NCI-H446 treated with DMSO at 0.1 percent for 48 hours (cell line): ENCODE measurements at regions not wholly inside any gene's neighbourhood (a gene's known extent, or its start where the extent isn't known, plus 50 kb on each side); places are given as distances from the start of the nearest gene placed in this dataset.

Experiments
- DNase-seq: peaks from one replicate; lab custom pipeline; 2025; lab: John Stamatoyannopoulos, UW

DNA sequence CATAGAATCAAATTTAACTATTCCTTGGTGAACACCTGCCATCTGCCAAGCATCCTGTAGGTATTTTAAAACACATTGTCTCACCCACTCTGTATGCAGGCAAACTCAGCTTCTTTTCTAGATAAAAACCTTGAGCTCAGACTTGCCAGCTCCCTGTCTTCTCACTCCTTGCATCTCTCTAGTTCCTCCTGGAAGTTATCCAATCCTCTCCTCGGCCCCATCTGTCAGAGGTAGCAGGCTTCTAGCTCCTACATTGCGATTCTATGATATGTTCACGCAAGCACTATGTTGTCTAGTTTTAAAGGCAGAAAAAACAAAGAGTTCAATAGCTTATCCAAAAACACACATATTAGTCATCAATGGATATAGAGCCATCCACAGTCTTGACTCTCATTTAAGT is 67.0 kb upstream of the APCDD1 start:
- DNase-seq: peak; percentile 61

DNA sequence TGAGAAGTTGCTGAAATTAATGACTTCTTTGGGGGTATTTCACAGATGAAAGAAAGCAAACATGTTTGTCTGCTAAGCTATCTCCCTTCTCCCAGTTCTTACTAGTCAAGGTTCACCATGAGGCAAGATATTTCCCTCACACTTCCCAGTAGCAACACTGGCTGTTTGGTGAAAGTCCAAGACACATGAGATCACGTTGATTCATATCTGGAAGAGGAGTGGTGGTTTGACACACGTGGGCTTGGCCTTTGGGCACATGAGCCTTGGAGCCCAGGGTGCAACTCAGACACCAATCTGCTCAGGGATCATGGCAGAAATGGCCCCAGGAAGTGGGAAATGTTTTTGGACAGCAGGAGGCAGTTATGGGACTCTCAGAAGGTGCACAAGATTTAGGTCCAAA is 66.1 kb upstream of the APCDD1 start:
- no peak for DNase-seq

DNA sequence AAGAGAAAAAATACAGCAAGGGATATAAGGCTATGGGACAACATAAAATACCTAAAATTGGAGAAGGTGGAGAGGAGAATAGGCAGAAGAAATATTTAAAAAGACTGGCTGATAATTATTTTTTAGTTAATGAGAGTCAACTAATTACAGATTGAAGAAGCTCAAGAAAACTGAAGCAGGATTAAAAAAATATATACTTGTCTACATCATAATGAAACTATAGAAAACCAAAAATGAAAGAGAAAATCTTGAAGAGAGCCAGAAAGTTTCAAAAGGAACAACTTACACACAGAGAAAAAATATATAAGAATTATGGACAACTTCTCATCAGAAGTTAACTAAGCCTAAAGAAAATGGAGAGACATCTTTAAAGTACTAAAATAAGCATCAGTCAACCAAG is 62.9 kb upstream of the APCDD1 start:
- DNase-seq: no peak

- no peak for DNase-seq
These were observed 57.4 kb upstream of the APCDD1 start for GRCh38 chr18:10397004-10397403.

- DNase-seq: peak; percentile 97
These were observed 55.9 kb upstream of the APCDD1 start for GRCh38 chr18:10398571-10398970.

- DNase-seq: no peak
These were observed 55.0 kb upstream of the APCDD1 start for GRCh38 chr18:10399465-10399864.

- no peak for DNase-seq
These were observed 53.7 kb upstream of the APCDD1 start for GRCh38 chr18:10400534-10401307.

DNA sequence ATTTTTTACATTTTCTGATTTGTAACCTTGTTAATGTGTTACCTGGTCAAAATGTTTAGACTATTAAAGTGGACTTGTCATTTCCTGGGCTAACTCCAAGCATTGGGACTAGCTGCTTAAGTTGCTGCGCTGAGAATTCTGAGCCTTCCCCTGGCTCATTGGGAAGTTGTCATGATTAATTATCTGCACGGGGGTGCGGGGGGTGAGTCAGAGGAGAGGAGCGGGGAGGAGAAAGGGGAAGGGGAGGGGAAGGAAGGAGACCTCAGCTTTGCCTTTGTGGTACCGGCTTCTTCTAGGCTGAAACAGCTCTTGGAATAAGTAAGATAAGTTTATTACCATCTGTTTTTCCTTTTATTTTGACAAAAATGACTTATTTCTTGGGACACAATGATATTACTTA is 52.9 kb upstream of the APCDD1 start:
- DNase-seq: no peak

- DNase-seq: no peak
These were observed 52.5 kb upstream of the APCDD1 start for GRCh38 chr18:10401930-10402329.

DNA sequence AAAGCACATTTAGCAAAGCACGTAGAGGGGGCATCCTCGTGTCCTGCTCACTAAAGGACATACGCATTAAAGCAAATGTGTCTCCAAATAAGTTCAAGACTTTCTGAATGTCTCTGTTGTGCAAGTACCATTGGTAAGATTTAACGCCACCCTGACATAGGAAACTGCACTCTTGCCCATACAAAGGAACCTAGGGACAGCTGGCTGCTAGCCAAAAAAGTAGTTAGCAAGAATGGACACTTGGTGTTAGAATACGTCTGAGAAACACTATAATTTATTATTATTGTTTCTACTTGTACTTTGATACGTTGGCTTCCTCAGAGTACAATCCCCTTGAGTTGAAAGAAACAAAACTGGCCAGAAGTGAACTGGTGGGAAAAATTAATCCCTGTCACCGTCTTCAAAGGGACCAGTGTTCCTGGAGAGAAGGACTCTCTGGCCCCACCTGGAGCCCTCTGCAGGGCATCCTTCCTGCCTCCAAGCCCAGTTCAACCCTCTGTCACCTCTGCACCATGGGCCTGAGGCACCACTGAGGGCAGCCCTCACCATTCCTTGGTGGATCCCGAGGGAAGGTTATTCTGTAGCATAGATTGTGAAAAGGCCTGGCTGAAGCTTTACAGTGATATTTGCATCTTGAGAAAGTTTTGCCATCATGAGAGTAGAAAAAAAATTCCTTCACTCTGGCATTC is 51.4 kb upstream of the APCDD1 start:
- DNase-seq: no peak

GRCh38 chr18:10403708-10404107 is 50.7 kb upstream of the APCDD1 start:
- no peak for DNase-seq

DNA sequence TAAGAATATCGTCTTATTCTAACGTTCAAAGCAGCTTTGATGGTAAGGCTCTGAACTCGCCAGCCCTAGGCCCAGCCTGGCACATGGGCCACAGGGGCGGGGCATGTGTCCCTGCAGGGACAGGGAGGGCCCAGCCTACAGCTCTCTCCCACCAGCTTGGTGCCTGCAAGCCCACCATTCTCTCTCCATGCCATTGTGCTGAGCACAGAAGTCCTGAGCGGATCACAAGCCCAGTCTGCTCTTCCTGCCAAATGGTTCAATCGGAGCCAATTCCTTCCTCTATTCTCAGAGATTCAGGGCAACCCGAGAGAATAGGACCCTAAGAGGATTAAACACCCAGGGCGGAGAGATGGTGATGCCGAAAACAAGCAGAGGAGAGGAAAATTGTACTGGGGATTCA is 50.3 kb upstream of the APCDD1 start:
- peak; percentile 13 for DNase-seq
